SKM-1 treated with dmso at 0.1 percent for 144 hours (cell line): ENCODE measurements at regions not wholly inside any gene's neighbourhood (a gene's known extent, or its start where the extent isn't known, plus 50 kb on each side); places are given as distances from the start of the nearest gene placed in this dataset.

Experiments used
- DNase-seq: peaks from one replicate; lab custom pipeline; 2025; ENCODE audit not compliant: unreplicated experiment; lab: John Stamatoyannopoulos, UW

GRCh38 chr15:49750553-49750952 lies 129.7 kb downstream of the DTWD1 start:
- no peak for DNase-seq

- no peak for DNase-seq
Measured at GRCh38 chr15:49751191-49751590, 130.3 kb downstream of the DTWD1 start.

- DNase-seq, result no peak
Measured at GRCh38 chr15:49751751-49752150, 130.9 kb downstream of the DTWD1 start.

GRCh38 chr15:49752517-49752916 lies 131.7 kb downstream of the DTWD1 start:
- DNase-seq, result no peak

GRCh38 chr15:49758456-49758855 lies 137.6 kb downstream of the DTWD1 start:
- DNase-seq, result no peak

GRCh38 chr15:49758856-49759255 lies 138.0 kb downstream of the DTWD1 start:
- no peak for DNase-seq

- no peak for DNase-seq
Measured at GRCh38 chr15:49760749-49761148, 139.9 kb downstream of the DTWD1 start.

- DNase-seq, result no peak
Measured at GRCh38 chr15:49769225-49769624, 148.4 kb downstream of the DTWD1 start.

- no peak for DNase-seq
Measured at GRCh38 chr15:49789436-49789835, 168.6 kb downstream of the DTWD1 start.

GRCh38 chr15:49793943-49794342 lies 173.1 kb downstream of the DTWD1 start:
- no peak for DNase-seq

- no peak for DNase-seq
Measured at GRCh38 chr15:49801796-49802195, 180.9 kb downstream of the DTWD1 start.
